ENCODE measurements at regions not wholly inside any gene's neighbourhood (a gene's known extent, or its start where the extent isn't known, plus 50 kb on each side); places are given as distances from the start of the nearest gene placed in this dataset.

- intact Hi-C loops (cut with micrococcal nuclease; ENCODE audit: unreplicated experiment) = loop anchor here (1.0 to 5.0 kb wide), 5 partner anchors 157 to 577 kb away; no protein-coding TSS in a partner anchor
- H3K36me3 Mint-ChIP-seq (ENCODE audit: insufficient read depth, unreplicated experiment) = no peaks in the 10 kb centered on the region
- no TSS peak for BruUV-seq (replicated peaks)
Observed at GRCh38 chr3:36124118-36124796, 256.0 kb upstream of the STAC start.

GRCh38 chr3:36132214-36132613 is 248.1 kb upstream of the STAC start:
- POLR2A ChIA-PET = no interaction called here
- H3K36me3 Mint-ChIP-seq (ENCODE audit: insufficient read depth, unreplicated experiment) = no peaks in the 10 kb centered on the region
- CTCF ChIA-PET = no interaction called here

More at GRCh38 chr3:36124118-36124796, 256.0 kb upstream of the STAC start:
- no peak overlapping the region for H3K4me3 Mint-ChIP-seq (ENCODE audit: unreplicated experiment)
- no peaks in the 10 kb centered on the region for H3K36me3 ChIP-seq (ENCODE audit: control insufficient read depth, insufficient read depth, low read length)
- POLR2A ChIA-PET = no interaction called here
- no peaks in the 10 kb centered on the region for H3K9me3 Mint-ChIP-seq (ENCODE audit: unreplicated experiment)
- no peaks in the 10 kb centered on the region for H3K4me1 ChIP-seq
- peaks cover 2% of the 10 kb centered on the region for H3K27me3 Mint-ChIP-seq (ENCODE audit: insufficient read depth, unreplicated experiment)
- peak; percentile 51 to 64 for DNase-seq
- TF ChIP-seq CTCF (IDR thresholded peaks at IDR 0.05; ENCODE audit: insufficient read depth in 1 of 2, low read depth in 1 of 2, low read length in 1 of 2, severe bottlenecking in 1 of 2, unreplicated experiment in 1 of 2) = peak; percentile 55 to 75
- no peak overlapping the region for H3K27ac Mint-ChIP-seq (ENCODE audit: unreplicated experiment)
- H3K27me3 ChIP-seq (replicated peaks; ENCODE audit: control insufficient read depth, insufficient read depth, low read length) = no peaks in the 10 kb centered on the region
- H3K9me3 ChIP-seq = no peaks in the 10 kb centered on the region
- no peaks in the 10 kb centered on the region for H3K4me1 Mint-ChIP-seq (ENCODE audit: low read depth, unreplicated experiment)
- H3K4me3 ChIP-seq (ENCODE audit: low read depth, low read length) = no peak overlapping the region
- CTCF ChIA-PET = interaction anchor here (0.5 kb wide), 1 partner anchor 346 kb away, joined by 3 read pairs; no protein-coding TSS in a partner anchor

GRCh38 chr3:36135863-36136262 is 244.4 kb upstream of the STAC start:
- Mint-ChIP-seq H3K4me3 (ENCODE audit: unreplicated experiment) (no peak overlapping the region), H3K9me3 (ENCODE audit: unreplicated experiment) (no peaks in the 10 kb centered on the region), H3K36me3 (ENCODE audit: insufficient read depth, unreplicated experiment) (no peaks in the 10 kb centered on the region), H3K27me3 (ENCODE audit: insufficient read depth, unreplicated experiment) (no peaks in the 10 kb centered on the region), H3K27ac (ENCODE audit: unreplicated experiment) (no peak overlapping the region), H3K4me1 (ENCODE audit: low read depth, unreplicated experiment) (peaks cover 9% of the 10 kb centered on the region)
- H3K27me3 ChIP-seq (replicated peaks; ENCODE audit: control insufficient read depth, insufficient read depth, low read length) = no peaks in the 10 kb centered on the region
- H3K9me3 ChIP-seq = no peaks in the 10 kb centered on the region
- DNase-seq = no peak
- ChIA-PET CTCF (no interaction called here), POLR2A (no interaction called here)
- TF ChIP-seq CTCF (IDR thresholded peaks at IDR 0.05; ENCODE audit: insufficient read depth in 1 of 2, low read depth in 1 of 2, low read length in 1 of 2, severe bottlenecking in 1 of 2, unreplicated experiment in 1 of 2) = no peak
- no peaks in the 10 kb centered on the region for H3K36me3 ChIP-seq (ENCODE audit: control insufficient read depth, insufficient read depth, low read length)
- intact Hi-C loops (cut with micrococcal nuclease; ENCODE audit: unreplicated experiment) = no loop called here
- no TSS peak for BruUV-seq (replicated peaks)
- H3K4me3 ChIP-seq (ENCODE audit: low read depth, low read length) = no peak overlapping the region
- peaks cover 15% of the 10 kb centered on the region for H3K4me1 ChIP-seq

More at GRCh38 chr3:36132214-36132613, 248.1 kb upstream of the STAC start:
- Mint-ChIP-seq H3K4me3 (ENCODE audit: unreplicated experiment) (no peak overlapping the region), H3K9me3 (ENCODE audit: unreplicated experiment) (no peaks in the 10 kb centered on the region), H3K27ac (ENCODE audit: unreplicated experiment) (no peak overlapping the region), H3K4me1 (ENCODE audit: low read depth, unreplicated experiment) (peaks cover 9% of the 10 kb centered on the region), H3K27me3 (ENCODE audit: insufficient read depth, unreplicated experiment) (no peaks in the 10 kb centered on the region)
- H3K4me1 ChIP-seq = peaks cover 15% of the 10 kb centered on the region
- DNase-seq = no peak
- intact Hi-C loops (cut with micrococcal nuclease; ENCODE audit: unreplicated experiment) = no loop called here
- no peaks in the 10 kb centered on the region for H3K9me3 ChIP-seq
- H3K36me3 ChIP-seq (ENCODE audit: control insufficient read depth, insufficient read depth, low read length) = no peaks in the 10 kb centered on the region
- H3K4me3 ChIP-seq (ENCODE audit: low read depth, low read length) = no peak overlapping the region
- TF ChIP-seq CTCF (IDR thresholded peaks at IDR 0.05; ENCODE audit: insufficient read depth in 1 of 2, low read depth in 1 of 2, low read length in 1 of 2, severe bottlenecking in 1 of 2, unreplicated experiment in 1 of 2) = no peak
- BruUV-seq (replicated peaks) = no TSS peak
- H3K27me3 ChIP-seq (replicated peaks; ENCODE audit: control insufficient read depth, insufficient read depth, low read length) = no peaks in the 10 kb centered on the region

Measured in Caco-2 (cell line).